Left lung (tissue), 4 donors: ENCODE measurements at regions not wholly inside any gene's neighbourhood (a gene's known extent, or its start where the extent isn't known, plus 50 kb on each side); places are given as distances from the start of the nearest gene placed in this dataset.
"Not testable (repeated sequence)": the region's sequence is repeated elsewhere in the genome, so short reads cannot be mapped to it uniquely, and the experiment has no call there.

Source experiments
- ATAC-seq: fragments of 200-7000 bp; cut with Tn5 transposase; one replicate; pipeline ENCODE4 v1.9.1; 2020; ENCODE audit warnings: moderate library complexity
- DNase-seq, 4 donors: peaks; one replicate each; pipeline ENCODE4 v3.0.0-alpha.2; 2013 to 2020
- H3K27ac ChIP-seq, 2 donors: fragments of 200-600 bp; sonication (generic) in 1 of 2; one replicate each; pipeline versions ENCODE4 v1.5.0 to v1.8.0; 2020 to 2021
- H3K27me3 ChIP-seq, 2 donors: fragments of 200-600 bp; sonication (generic) in 1 of 2; one replicate each; pipeline versions ENCODE4 v1.5.0 to v1.8.0; 2020 to 2021
- H3K36me3 ChIP-seq, 2 donors: fragments of 200-600 bp; sonication (generic) in 1 of 2; one replicate each; pipeline versions ENCODE4 v1.5.0 to v1.8.0; 2020 to 2021
- H3K4me1 ChIP-seq, 2 donors: fragments of 200-600 bp; one replicate each; pipeline ENCODE4 v1.8.0; 2021
- H3K4me3 ChIP-seq, 2 donors: fragments of 200-600 bp; sonication (generic) in 1 of 2; one replicate each; pipeline versions ENCODE4 v1.5.0 to v1.8.0; 2020 to 2021; ENCODE audit warnings: mild to moderate bottlenecking in 1 of 2
- H3K9me3 ChIP-seq, 2 donors: fragments of 200-600 bp; sonication (generic) in 1 of 2; one replicate each; pipeline versions ENCODE4 v1.5.0 to v1.8.0; 2020 to 2021
- intact Hi-C, 2 donors: fragments of 100-400 bp; cut with DNase I; formaldehyde crosslinking; loops; one replicate each; pipeline versions ENCODE4 v1.11.2 to v1.14.2; 2022
- TF ChIP-seq, protein P1 (sequence below), 2 donors: fragments of 200-600 bp; sonication (generic) in 1 of 2; IDR thresholded peaks; one replicate each; pipeline versions ENCODE4 v1.5.0 to v1.8.0; 2021; ENCODE audit warnings: antibody characterized with exemption in 2 of 2
- donor health status: DM: no; HTN: yes; CAD: no.
- donor health status: DM: no; HTN: no; CAD: no.

DNA sequence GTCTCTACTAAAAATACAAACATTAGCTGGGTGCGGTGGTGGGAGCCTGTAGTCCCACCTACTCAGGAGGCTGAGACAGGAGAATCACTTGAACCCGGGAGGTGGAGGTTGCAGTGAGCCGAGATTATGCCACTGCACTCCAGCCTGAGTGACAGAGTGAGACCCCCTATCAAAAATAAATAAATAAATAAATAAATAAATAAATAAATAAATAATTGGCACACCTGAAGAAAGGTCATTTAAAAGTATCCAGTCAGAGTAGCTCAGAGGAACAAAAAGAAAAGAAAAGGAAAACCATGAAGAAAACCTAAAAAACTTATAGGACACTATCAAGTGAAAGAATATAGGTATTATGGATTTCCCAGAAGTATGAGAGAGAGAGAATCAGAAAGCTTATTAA, 330.1 kb upstream of the AR start:
- H3K9me3 ChIP-seq, H3K27me3 ChIP-seq, intact Hi-C loops, H3K36me3 ChIP-seq, H3K4me3 ChIP-seq, H3K4me1 ChIP-seq, ATAC-seq, DNase-seq, H3K27ac ChIP-seq: not testable (repeated sequence)

DNA sequence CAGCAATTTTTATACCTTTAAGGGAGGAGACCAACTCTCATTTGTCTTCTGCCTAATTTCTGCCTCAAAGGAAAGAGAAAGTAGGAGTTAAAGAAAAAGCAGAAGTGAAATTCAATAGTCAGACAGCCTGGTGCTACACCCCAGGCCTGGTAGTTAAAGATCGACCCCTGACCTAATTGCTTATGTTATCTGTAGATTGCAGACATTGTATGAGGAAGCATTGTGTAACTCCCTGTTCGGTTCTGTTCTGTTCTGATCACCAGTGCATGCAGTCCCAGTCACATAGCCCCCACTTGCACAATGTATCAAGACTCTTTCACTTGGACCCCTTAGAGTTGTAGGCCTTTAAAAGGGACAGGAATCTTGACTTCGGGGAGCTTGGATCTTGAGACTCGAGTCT, 335.9 kb upstream of the AR start:
- Histone ChIP-seq H3K4me1 (no peaks in the 10 kb centered on the region), H3K9me3 (no peaks in the 10 kb centered on the region), H3K27ac (no peak overlapping the region), H3K36me3 (no peaks in the 10 kb centered on the region), H3K27me3 (no peaks in the 10 kb centered on the region), H3K4me3 (no peak overlapping the region)
- DNase-seq (no peak), ATAC-seq (no peak)
- TF ChIP-seq, protein P1, sequence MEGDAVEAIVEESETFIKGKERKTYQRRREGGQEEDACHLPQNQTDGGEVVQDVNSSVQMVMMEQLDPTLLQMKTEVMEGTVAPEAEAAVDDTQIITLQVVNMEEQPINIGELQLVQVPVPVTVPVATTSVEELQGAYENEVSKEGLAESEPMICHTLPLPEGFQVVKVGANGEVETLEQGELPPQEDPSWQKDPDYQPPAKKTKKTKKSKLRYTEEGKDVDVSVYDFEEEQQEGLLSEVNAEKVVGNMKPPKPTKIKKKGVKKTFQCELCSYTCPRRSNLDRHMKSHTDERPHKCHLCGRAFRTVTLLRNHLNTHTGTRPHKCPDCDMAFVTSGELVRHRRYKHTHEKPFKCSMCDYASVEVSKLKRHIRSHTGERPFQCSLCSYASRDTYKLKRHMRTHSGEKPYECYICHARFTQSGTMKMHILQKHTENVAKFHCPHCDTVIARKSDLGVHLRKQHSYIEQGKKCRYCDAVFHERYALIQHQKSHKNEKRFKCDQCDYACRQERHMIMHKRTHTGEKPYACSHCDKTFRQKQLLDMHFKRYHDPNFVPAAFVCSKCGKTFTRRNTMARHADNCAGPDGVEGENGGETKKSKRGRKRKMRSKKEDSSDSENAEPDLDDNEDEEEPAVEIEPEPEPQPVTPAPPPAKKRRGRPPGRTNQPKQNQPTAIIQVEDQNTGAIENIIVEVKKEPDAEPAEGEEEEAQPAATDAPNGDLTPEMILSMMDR (IDR thresholded peaks at IDR 0.05), result no peak
- intact Hi-C loops, result no loop called here

DNA sequence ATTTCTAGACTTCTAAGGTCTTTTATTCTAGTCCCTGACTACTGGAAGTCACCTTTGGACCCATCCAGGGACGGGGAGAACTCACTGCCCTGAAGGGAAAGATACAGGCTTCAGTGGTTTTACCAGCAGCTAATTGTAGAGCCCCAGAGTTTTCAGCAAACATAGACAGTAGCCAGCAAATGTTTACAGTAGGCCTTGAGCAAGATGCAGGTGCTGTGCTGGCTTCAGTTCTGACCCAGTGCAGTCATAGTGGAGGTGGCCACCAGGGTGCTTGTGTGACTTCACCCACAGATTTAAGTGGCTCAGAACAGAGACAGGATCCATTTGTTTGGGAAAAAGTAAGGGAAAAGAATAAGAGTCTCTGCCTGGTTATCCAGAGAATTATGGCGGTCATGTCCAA, 384.4 kb upstream of the AR start:
- TF ChIP-seq, protein P1 (IDR thresholded peaks at IDR 0.05), result no peak
- DNase-seq (no peak), ATAC-seq (no peak)
- H3K27me3 ChIP-seq, result no peaks in the 10 kb centered on the region
- H3K9me3 ChIP-seq, result peaks cover 0 to 2% of the 10 kb centered on the region in 2 donors
- intact Hi-C loops, result no loop called here
- H3K4me1 ChIP-seq, result no peaks in the 10 kb centered on the region
- no peak overlapping the region for H3K4me3 ChIP-seq
- H3K36me3 ChIP-seq, result no peaks in the 10 kb centered on the region
- H3K27ac ChIP-seq, result no peak overlapping the region

DNA sequence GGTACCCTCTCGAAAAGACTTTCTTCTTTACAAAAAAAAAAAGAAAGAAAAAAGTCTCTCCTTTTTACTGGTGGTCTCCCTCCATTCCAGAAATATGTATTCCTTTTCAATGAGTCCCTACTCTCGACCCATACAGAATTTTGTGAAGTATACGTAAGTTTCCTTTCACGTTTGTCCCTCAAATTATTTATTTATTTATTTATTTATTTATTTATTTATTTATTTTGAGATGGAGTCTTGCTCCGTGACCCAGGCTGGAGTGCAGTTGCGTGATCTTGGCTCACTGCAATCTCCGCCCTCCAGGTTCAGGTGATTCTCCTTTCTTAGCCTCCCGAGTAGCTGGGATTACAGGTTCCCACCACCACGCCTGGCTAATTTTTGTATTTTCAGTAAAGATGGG, 429.2 kb upstream of the AR start:
- Histone ChIP-seq H3K27ac (no peak overlapping the region), H3K4me1 (no peaks in the 10 kb centered on the region), H3K4me3 (no peak overlapping the region), H3K27me3 (no peaks in the 10 kb centered on the region), H3K9me3 (no peaks in the 10 kb centered on the region), H3K36me3 (no peaks in the 10 kb centered on the region)
- TF ChIP-seq, protein P1 (IDR thresholded peaks at IDR 0.05), result no peak
- intact Hi-C loops, result no loop called here
- DNase-seq (no peak), ATAC-seq (no peak)

DNA sequence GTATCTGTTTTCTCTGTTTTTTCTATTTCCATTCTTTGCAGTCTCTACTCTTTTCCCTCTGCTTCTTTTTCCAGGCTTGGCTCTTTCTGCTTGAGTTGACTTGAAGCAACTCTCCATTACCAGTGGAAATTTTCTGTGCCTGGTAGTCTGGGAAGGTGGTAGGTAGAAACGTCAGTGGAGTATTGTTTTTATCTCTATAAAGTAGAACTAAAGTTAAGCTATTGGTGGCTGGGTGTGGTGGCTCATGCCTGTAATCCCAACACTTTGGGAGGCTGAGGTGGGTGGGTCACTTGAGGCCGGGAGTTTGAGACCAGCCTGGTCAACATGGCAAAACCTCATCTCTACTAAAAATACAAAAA, 438.1 kb upstream of the AR start:
- Histone ChIP-seq H3K9me3 (no peaks in the 10 kb centered on the region), H3K27me3 (no peaks in the 10 kb centered on the region), H3K4me3 (no peak overlapping the region), H3K36me3 (no peaks in the 10 kb centered on the region), H3K27ac (no peak overlapping the region), H3K4me1 (no peaks in the 10 kb centered on the region)
- ATAC-seq (no peak), DNase-seq (no peak)
- intact Hi-C loops, result no loop called here
- TF ChIP-seq, protein P1 (IDR thresholded peaks at IDR 0.05), result no peak

DNA sequence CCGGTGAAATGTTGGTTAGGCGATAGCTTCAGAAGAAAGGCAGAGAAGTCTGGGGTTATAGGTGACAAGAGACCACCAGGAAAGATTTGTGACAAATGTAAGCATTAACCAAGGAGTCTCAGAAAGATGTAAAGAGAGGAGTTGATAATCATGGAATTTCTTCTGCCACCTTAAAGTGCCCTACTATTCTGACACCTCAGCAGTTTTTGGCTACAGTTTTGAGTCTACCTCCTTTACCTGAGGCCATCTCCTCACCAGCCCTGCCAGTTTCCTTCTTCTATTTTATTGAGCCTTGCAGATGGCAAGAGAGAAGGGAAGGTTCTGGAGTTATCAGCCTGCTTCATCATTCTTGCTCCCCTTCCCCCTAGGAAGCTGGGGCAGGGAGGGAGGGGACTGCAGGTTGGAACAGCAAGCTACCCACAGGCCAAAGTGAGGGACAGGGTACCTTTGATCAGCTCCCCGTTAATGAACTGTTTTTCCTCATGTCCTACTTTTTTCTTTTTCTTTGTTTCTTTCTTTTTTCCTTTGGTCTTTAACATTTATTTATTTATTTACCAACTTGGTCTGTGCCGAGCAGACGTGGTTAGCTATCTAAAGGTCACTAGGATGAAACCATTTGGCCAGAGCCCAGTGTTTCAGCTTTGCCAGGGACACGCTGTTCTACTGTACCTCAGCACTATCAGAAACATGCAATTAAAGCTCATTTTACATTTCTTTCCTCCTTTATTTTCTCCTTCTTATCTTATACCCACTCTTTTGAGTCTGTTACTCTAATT, 438.7 kb upstream of the AR start:
- TF ChIP-seq, protein P1 (IDR thresholded peaks at IDR 0.05), result no peak
- Histone ChIP-seq H3K36me3 (no peaks in the 10 kb centered on the region), H3K4me3 (no peak overlapping the region), H3K27ac (no peak overlapping the region), H3K4me1 (no peaks in the 10 kb centered on the region), H3K27me3 (no peaks in the 10 kb centered on the region), H3K9me3 (no peaks in the 10 kb centered on the region)
- DNase-seq (no peak), ATAC-seq (no peak)
- intact Hi-C loops, result no loop called here
